ENCODE measurements at regions not wholly inside any gene's neighbourhood (a gene's known extent, or its start where the extent isn't known, plus 50 kb on each side); places are given as distances from the start of the nearest gene placed in this dataset.

GRCh38 chr12:46107591-46107990 lies 117.2 kb upstream of the SCAF11 start:
- no peak for DNase-seq (ENCODE audit: low read depth in 1 of 2, low spot score in 1 of 2)
- no peak for TF ChIP-seq JUND (IDR thresholded peaks at IDR 0.05; ENCODE audit: low read depth)
- in situ Hi-C loops (cut with HindIII; ENCODE audit: low pct_unique_long_range_greater_than_20kb, low sequenced_read_pairs) = no loop called here

- no peak for TF ChIP-seq JUND (IDR thresholded peaks at IDR 0.05; ENCODE audit: low read depth)
- no peak for DNase-seq (ENCODE audit: low read depth in 1 of 2, low spot score in 1 of 2)
- in situ Hi-C loops (cut with HindIII; ENCODE audit: low pct_unique_long_range_greater_than_20kb, low sequenced_read_pairs) = no loop called here
Measured at GRCh38 chr12:46105735-46106134, 115.4 kb upstream of the SCAF11 start.

- TF ChIP-seq JUND (IDR thresholded peaks at IDR 0.05; ENCODE audit: low read depth) = no peak
- no peak for DNase-seq (ENCODE audit: low read depth in 1 of 2, low spot score in 1 of 2)
- in situ Hi-C loops (cut with HindIII; ENCODE audit: low pct_unique_long_range_greater_than_20kb, low sequenced_read_pairs) = no loop called here
Measured at GRCh38 chr12:46103559-46104383, 113.4 kb upstream of the SCAF11 start.

- TF ChIP-seq JUND (IDR thresholded peaks at IDR 0.05; ENCODE audit: low read depth) = no peak
- no peak for DNase-seq (ENCODE audit: low read depth in 1 of 2, low spot score in 1 of 2)
- in situ Hi-C loops (cut with HindIII; ENCODE audit: low pct_unique_long_range_greater_than_20kb, low sequenced_read_pairs) = no loop called here
Measured at GRCh38 chr12:46101485-46101869, 111.1 kb upstream of the SCAF11 start.

- no peak for DNase-seq (ENCODE audit: low read depth in 1 of 2, low spot score in 1 of 2)
- TF ChIP-seq JUND (IDR thresholded peaks at IDR 0.05; ENCODE audit: low read depth) = no peak
- in situ Hi-C loops (cut with HindIII; ENCODE audit: low pct_unique_long_range_greater_than_20kb, low sequenced_read_pairs) = no loop called here
Measured at GRCh38 chr12:46100551-46101484, 110.4 kb upstream of the SCAF11 start.

GRCh38 chr12:46089414-46090162 lies 99.2 kb upstream of the SCAF11 start:
- in situ Hi-C loops (cut with HindIII; ENCODE audit: low pct_unique_long_range_greater_than_20kb, low sequenced_read_pairs) = no loop called here
- no peak for TF ChIP-seq JUND (IDR thresholded peaks at IDR 0.05; ENCODE audit: low read depth)
- DNase-seq (ENCODE audit: low read depth in 1 of 2, low spot score in 1 of 2) = peak in 1 of 2 experiments; percentile 78

- no peak for TF ChIP-seq JUND (IDR thresholded peaks at IDR 0.05; ENCODE audit: low read depth)
- in situ Hi-C loops (cut with HindIII; ENCODE audit: low pct_unique_long_range_greater_than_20kb, low sequenced_read_pairs) = no loop called here
- no peak for DNase-seq (ENCODE audit: low read depth in 1 of 2, low spot score in 1 of 2)
Measured at GRCh38 chr12:46087916-46088439, 97.6 kb upstream of the SCAF11 start.

GRCh38 chr12:46084666-46085631 lies 94.6 kb upstream of the SCAF11 start:
- no peak for DNase-seq (ENCODE audit: low read depth in 1 of 2, low spot score in 1 of 2)
- in situ Hi-C loops (cut with HindIII; ENCODE audit: low pct_unique_long_range_greater_than_20kb, low sequenced_read_pairs) = no loop called here
- TF ChIP-seq JUND (IDR thresholded peaks at IDR 0.05; ENCODE audit: low read depth) = no peak

- in situ Hi-C loops (cut with HindIII; ENCODE audit: low pct_unique_long_range_greater_than_20kb, low sequenced_read_pairs) = no loop called here
- DNase-seq (ENCODE audit: low read depth in 1 of 2, low spot score in 1 of 2) = no peak
- no peak for TF ChIP-seq JUND (IDR thresholded peaks at IDR 0.05; ENCODE audit: low read depth)
Measured at GRCh38 chr12:46082490-46083200, 92.3 kb upstream of the SCAF11 start.

- in situ Hi-C loops (cut with HindIII; ENCODE audit: low pct_unique_long_range_greater_than_20kb, low sequenced_read_pairs) = no loop called here
- no peak for TF ChIP-seq JUND (IDR thresholded peaks at IDR 0.05; ENCODE audit: low read depth)
- DNase-seq (ENCODE audit: low read depth in 1 of 2, low spot score in 1 of 2) = no peak
Measured at GRCh38 chr12:46073321-46073720, 82.9 kb upstream of the SCAF11 start.
